HG02642 (cell line): ENCODE measurements at regions not wholly inside any gene's neighbourhood (a gene's known extent, or its start where the extent isn't known, plus 50 kb on each side); places are given as distances from the start of the nearest gene placed in this dataset.

Experiments used
- ATAC-seq: cut with Tn5 transposase; IDR thresholded peaks from one replicate; pipeline ENCODE4 v1.9.1; 2021; ENCODE audit warnings: mild to moderate bottlenecking; ENCODE audit not compliant: unreplicated experiment, poor library complexity

- ATAC-seq, result no peak
These were observed 250.0 kb upstream of the VEPH1 start for GRCh38 chr3:157752956-157753786.

GRCh38 chr3:157752554-157752953, 249.3 kb upstream of the VEPH1 start:
- ATAC-seq, result no peak

GRCh38 chr3:157751386-157751785, 248.2 kb upstream of the VEPH1 start:
- ATAC-seq, result no peak

- ATAC-seq, result no peak
These were observed 243.2 kb upstream of the VEPH1 start for GRCh38 chr3:157746391-157746790.

GRCh38 chr3:157741607-157742006, 238.4 kb upstream of the VEPH1 start:
- no peak for ATAC-seq

- ATAC-seq, result no peak
These were observed 235.2 kb upstream of the VEPH1 start for GRCh38 chr3:157738441-157738840.

GRCh38 chr3:157718800-157719199, 215.6 kb upstream of the VEPH1 start:
- ATAC-seq, result no peak

GRCh38 chr3:157713101-157713500, 209.9 kb upstream of the VEPH1 start:
- ATAC-seq, result no peak

- ATAC-seq, result no peak
These were observed 202.0 kb upstream of the VEPH1 start for GRCh38 chr3:157705258-157705657.

- ATAC-seq, result no peak
These were observed 197.2 kb upstream of the VEPH1 start for GRCh38 chr3:157700405-157700804.

- ATAC-seq, result no peak
These were observed 192.4 kb upstream of the VEPH1 start for GRCh38 chr3:157695586-157695985.

GRCh38 chr3:157695103-157695502, 191.9 kb upstream of the VEPH1 start:
- ATAC-seq, result no peak

GRCh38 chr3:157693762-157694161, 190.5 kb upstream of the VEPH1 start:
- ATAC-seq, result no peak

- peak; percentile 52 for ATAC-seq
These were observed 189.3 kb upstream of the VEPH1 start for GRCh38 chr3:157692468-157692867.

- ATAC-seq, result no peak
These were observed 180.5 kb upstream of the VEPH1 start for GRCh38 chr3:157683668-157684067.

- no peak for ATAC-seq
These were observed 168.8 kb upstream of the VEPH1 start for GRCh38 chr3:157672061-157672460.

- no peak for ATAC-seq
These were observed 168.4 kb upstream of the VEPH1 start for GRCh38 chr3:157671656-157672055.

GRCh38 chr3:157669416-157669815, 166.2 kb upstream of the VEPH1 start:
- ATAC-seq, result no peak

- no peak for ATAC-seq
These were observed 164.3 kb upstream of the VEPH1 start for GRCh38 chr3:157667493-157667892.

- no peak for ATAC-seq
These were observed 159.0 kb upstream of the VEPH1 start for GRCh38 chr3:157662171-157662570.

- no peak for ATAC-seq
These were observed 157.6 kb upstream of the VEPH1 start for GRCh38 chr3:157660847-157661246.

- no peak for ATAC-seq
These were observed 149.2 kb upstream of the VEPH1 start for GRCh38 chr3:157652366-157652765.
